HEK293T (cell line): ENCODE measurements at regions not wholly inside any gene's neighbourhood (a gene's known extent, or its start where the extent isn't known, plus 50 kb on each side); places are given as distances from the start of the nearest gene placed in this dataset.

Experiments used
- ARNT ChIP-seq: fragments of 450-650 bp; IDR thresholded peaks from 2 replicates; pipeline ENCODE4 v1.6.1; 2017; ENCODE audit warnings: mild to moderate bottlenecking
- BHLHE40 ChIP-seq: fragments of 450-650 bp; IDR thresholded peaks from 2 replicates; pipeline ENCODE4 v1.6.1; 2016; ENCODE audit warnings: mild to moderate bottlenecking, moderate library complexity, borderline replicate concordance
- CTBP1 ChIP-seq: fragments of 450-650 bp; IDR thresholded peaks from 2 replicates; pipeline ENCODE4 v1.6.1; 2016; ENCODE audit warnings: borderline replicate concordance
- ELF4 ChIP-seq: fragments of 450-650 bp; IDR thresholded peaks from 2 replicates; pipeline ENCODE4 v1.6.1; 2017; ENCODE audit warnings: antibody characterized with exemption
- FOXA1 ChIP-seq: fragments of 450-650 bp; IDR thresholded peaks from 2 replicates; pipeline ENCODE4 v1.6.1; 2016; ENCODE audit warnings: mild to moderate bottlenecking
- FOXK2 ChIP-seq: fragments of 450-650 bp; IDR thresholded peaks from 2 replicates; pipeline ENCODE4 v1.6.1; 2016; ENCODE audit warnings: mild to moderate bottlenecking
- FOXM1 ChIP-seq: fragments of 450-650 bp; IDR thresholded peaks from 2 replicates; pipeline ENCODE4 v1.6.1; 2017; ENCODE audit warnings: mild to moderate bottlenecking, borderline replicate concordance
- HDGF ChIP-seq: fragments of 450-650 bp; IDR thresholded peaks from 2 replicates; pipeline ENCODE4 v1.6.1; 2017; ENCODE audit warnings: antibody characterized with exemption, borderline replicate concordance
- L3MBTL2 ChIP-seq: fragments of 450-650 bp; conservative IDR thresholded peaks from 2 replicates; pipeline ENCODE4 v1.6.1; 2016; ENCODE audit warnings: mild to moderate bottlenecking
- NFRKB ChIP-seq: fragments of 450-650 bp; IDR thresholded peaks from 2 replicates; pipeline ENCODE4 v1.6.1; 2016; ENCODE audit warnings: mild to moderate bottlenecking, moderate library complexity
- PKNOX1 ChIP-seq: fragments of 450-650 bp; IDR thresholded peaks from 2 replicates; pipeline ENCODE4 v1.6.1; 2016
- SP1 ChIP-seq: fragments of 450-650 bp; IDR thresholded peaks from 2 replicates; pipeline ENCODE4 v1.6.1; 2017
- ZNF384 ChIP-seq: fragments of 450-650 bp; IDR thresholded peaks from 2 replicates; pipeline ENCODE4 v1.6.1; 2016

- no peak for TF ChIP-seq FOXA1
- TF ChIP-seq BHLHE40 = no peak
- no peak for TF ChIP-seq FOXK2
- TF ChIP-seq CTBP1 = no peak
- TF ChIP-seq SP1 = no peak
- no peak for TF ChIP-seq PKNOX1
- no peak for TF ChIP-seq FOXM1
- TF ChIP-seq ZNF384 = no peak
- no peak for TF ChIP-seq ELF4
- no peak for TF ChIP-seq HDGF
- no peak for TF ChIP-seq NFRKB
- TF ChIP-seq ARNT = no peak
- TF ChIP-seq L3MBTL2 = no peak
These were observed 106.5 kb upstream of the DAB1 start for GRCh38 chr1:57530206-57530910.
